WI38 (cell line): ENCODE measurements at regions not wholly inside any gene's neighbourhood (a gene's known extent, or its start where the extent isn't known, plus 50 kb on each side); places are given as distances from the start of the nearest gene placed in this dataset.

Experiments used
- H3K4me3 ChIP-seq: 2 replicates; pipeline ENCODE4 v1.5.1; 2011; ENCODE audit warnings: low read depth, mild to moderate bottlenecking, control low read depth, low read length
- TF ChIP-seq, protein P1 (sequence below): IDR thresholded peaks from 2 replicates; pipeline ENCODE4 v1.5.1; 2012; ENCODE audit warnings: low read depth, mild to moderate bottlenecking, control low read depth, low read length

- TF ChIP-seq, protein P1, sequence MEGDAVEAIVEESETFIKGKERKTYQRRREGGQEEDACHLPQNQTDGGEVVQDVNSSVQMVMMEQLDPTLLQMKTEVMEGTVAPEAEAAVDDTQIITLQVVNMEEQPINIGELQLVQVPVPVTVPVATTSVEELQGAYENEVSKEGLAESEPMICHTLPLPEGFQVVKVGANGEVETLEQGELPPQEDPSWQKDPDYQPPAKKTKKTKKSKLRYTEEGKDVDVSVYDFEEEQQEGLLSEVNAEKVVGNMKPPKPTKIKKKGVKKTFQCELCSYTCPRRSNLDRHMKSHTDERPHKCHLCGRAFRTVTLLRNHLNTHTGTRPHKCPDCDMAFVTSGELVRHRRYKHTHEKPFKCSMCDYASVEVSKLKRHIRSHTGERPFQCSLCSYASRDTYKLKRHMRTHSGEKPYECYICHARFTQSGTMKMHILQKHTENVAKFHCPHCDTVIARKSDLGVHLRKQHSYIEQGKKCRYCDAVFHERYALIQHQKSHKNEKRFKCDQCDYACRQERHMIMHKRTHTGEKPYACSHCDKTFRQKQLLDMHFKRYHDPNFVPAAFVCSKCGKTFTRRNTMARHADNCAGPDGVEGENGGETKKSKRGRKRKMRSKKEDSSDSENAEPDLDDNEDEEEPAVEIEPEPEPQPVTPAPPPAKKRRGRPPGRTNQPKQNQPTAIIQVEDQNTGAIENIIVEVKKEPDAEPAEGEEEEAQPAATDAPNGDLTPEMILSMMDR, result no peak
- no peak overlapping the region for H3K4me3 ChIP-seq
Measured at GRCh38 chr22:47299211-47299862, 536.9 kb downstream of the TBC1D22A start.

DNA sequence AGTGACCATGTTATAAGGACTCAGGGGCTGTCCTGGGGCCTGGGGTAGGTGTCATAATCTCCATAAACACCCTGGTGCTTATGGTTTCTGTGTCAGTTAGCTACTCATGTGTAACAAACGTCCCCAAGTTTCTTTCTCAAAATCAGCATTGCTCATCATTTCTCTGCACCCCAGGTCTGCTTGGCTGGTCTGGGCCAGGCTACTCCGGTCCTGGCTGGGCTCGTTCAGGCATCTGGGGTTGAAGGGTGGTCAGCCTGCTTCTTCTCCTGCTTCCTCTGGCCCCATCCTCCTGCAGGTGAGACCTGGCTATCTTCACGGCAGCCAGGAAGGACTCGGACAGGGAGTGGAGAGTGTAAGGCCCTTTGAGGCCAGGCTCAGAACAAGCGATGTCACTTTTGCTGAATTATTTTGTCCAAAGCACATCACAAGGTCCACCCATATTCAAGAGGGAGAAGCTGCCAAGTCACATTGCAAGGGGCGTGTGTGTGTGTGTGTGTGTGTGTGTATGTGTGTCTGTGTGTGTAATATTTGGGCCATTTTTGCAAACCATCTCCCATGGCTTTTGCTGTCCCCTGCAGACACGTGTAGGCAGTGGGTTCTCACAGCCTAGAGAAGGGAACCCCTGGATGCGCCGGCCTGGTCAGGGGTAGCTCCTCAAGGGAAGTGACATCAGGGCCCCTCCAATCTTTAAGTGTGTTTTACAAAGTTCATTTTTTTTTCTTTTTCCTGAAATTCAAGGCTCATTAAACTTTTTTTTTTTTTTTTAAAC is 535.8 kb downstream of the TBC1D22A start:
- H3K4me3 ChIP-seq, result no peak overlapping the region
- TF ChIP-seq, protein P1, result no peak

DNA sequence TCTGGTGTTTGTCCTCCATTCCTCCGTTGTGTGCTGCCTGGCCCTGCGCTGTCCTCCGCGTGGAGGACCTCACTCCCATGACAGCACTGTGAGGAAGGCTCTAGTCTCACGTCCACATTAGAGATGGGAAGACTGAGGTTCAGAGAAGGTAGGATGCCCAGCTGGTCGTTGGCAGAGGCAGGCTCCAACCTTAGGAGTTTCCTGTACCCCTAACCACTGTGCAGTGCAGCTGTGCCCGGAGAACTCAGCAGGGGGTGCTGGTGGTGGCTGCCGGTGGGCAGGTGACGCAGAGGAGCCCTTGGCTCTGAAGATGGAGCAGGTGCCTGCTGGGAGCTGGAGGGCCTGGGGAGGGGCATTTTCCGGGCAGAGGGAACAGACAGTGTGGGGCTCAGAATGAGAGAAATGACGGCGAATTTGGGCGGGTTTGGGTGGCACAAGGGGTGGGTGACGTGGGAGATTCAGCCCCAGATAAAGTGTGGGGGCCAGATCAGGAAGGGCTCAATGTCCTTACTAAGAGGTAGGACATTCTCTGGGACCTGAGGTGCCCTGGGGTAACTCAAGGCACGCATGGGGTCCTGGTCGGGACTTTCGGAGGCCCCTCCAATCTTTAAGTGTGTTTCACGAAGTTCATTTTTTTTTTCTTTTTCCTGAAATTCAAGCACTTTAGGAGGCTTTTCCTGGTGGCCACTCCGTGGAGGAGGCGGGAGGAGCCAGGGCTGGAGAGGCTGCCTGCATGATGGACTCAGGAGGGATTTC is 535.0 kb downstream of the TBC1D22A start:
- no peak overlapping the region for H3K4me3 ChIP-seq
- TF ChIP-seq, protein P1, result no peak

DNA sequence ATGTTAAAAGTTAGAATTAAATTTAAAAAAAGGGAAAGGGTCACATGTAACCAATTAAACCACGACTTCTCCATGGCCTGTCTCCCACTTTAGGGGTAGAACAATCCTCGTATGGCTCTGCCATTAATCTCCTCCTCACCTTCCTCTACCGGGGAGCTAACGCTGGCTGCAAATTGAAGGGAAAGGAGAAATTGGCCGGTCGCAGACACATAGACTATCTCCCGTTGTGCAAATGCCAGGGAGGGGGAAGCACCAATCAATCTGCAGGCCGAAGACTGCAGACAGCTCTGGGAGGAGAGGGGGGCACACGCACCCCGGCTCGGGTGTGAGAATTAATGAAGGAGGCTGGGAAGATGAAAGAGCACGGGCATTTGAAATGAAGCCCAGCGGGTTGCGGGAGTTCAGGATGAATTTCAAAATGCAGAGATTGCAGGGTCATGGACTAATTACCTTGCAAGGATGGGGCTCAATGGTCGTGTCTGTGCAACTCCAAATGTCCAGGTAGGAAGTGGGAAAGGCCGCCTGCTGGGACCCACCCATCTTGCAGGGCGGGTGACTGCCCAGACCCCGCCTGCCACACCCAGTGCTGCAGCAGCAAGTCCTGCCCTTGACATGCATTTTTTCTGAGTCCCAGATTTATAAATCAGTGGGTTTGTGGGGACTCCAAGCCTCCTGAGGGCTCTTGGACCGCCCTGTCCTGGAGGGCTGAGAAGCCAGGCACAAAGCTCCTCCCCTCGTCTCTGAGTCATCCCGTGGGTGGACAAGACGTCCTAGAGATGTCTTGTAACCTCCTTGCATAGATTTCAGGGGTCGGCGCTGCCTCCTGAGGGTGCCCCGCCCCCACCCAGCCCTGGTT is 534.2 kb downstream of the TBC1D22A start:
- TF ChIP-seq, protein P1, result no peak
- H3K4me3 ChIP-seq, result no peak overlapping the region

DNA sequence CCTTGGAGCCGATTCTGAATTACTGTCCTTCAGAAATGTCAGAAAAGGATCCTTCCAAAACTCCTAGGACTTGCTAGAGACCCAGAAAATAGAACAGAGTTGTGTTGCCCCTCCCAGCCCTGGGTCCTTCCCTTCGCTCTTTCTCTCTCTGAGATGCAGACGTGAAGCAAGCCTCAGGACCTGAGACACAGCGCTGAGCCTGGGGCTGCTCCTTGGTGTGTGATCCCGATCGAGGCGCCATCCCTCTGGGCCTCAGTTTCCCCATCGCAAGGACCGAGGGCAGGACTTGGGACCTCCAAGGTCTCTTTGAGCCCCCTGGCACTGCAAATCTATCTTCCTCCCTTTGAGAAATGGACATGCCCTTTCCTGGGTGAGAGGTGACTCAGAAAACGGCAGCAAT is 533.5 kb downstream of the TBC1D22A start:
- TF ChIP-seq, protein P1, result no peak
- no peak overlapping the region for H3K4me3 ChIP-seq

DNA sequence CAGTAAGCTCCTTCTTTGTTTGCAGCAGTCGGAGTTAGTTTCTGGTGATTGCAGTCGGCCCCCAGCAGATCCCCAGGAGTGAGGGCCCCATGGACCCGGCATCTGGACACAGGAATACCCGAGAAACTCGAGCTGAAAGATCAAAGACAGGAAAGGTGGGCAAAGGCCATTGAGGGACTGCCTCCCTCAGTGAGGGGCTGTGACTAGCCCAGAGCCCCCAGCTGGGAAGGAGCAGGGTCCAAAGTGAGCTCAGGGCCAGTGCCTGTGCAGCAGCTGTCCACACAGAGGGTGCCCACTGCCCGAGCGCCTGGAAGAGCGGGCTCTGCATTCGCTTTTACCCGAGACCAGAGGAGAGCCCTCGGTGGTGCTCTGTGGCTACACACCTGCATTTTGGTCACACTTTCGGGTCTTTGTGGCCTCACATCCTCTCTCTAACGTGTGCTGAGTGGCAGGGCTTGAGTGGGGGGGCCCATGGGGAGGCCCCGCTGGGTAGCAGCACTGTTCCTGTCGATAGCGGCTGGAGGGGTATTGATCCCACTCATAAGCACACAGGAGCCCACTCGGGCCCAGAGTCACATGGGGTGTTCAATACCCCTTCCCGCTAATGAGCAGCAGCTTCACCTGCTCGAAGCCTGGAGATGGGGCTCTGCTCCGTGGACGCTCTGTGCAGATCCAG is 532.9 kb downstream of the TBC1D22A start:
- no peak overlapping the region for H3K4me3 ChIP-seq
- TF ChIP-seq, protein P1, result no peak
